Liver (tissue), 8 donors: ENCODE measurements at regions not wholly inside any gene's neighbourhood (a gene's known extent, or its start where the extent isn't known, plus 50 kb on each side); places are given as distances from the start of the nearest gene placed in this dataset.

Experiments used
- DNase-seq: peaks from one replicate; pipeline ENCODE4 v3.0.0-alpha.2; 2017; ENCODE audit warnings: low spot score
- H3K27ac ChIP-seq, 2 donors: one replicate each; pipeline ENCODE4 v1.7.0; 2013; ENCODE audit warnings: inconsistent platforms in 2 of 2, low read length in 2 of 2, control low read depth in 1 of 2, low read depth in 1 of 2, mild to moderate bottlenecking in 1 of 2
- H3K27me3 ChIP-seq, 4 donors: one replicate each; pipeline versions ENCODE4 v1.6.1 to v1.7.0; 2013; ENCODE audit warnings: low read length in 3 of 4, inconsistent platforms in 1 of 4, mild to moderate bottlenecking in 1 of 4, moderate library complexity in 1 of 4; ENCODE audit not compliant: control insufficient read depth in 4 of 4, insufficient read depth in 4 of 4
- H3K36me3 ChIP-seq, 4 donors: one replicate each; pipeline versions ENCODE4 v1.6.1 to v1.7.0; 2013; ENCODE audit warnings: low read length in 3 of 4, mild to moderate bottlenecking in 3 of 4, low read depth in 1 of 4, moderate library complexity in 1 of 4; ENCODE audit not compliant: control insufficient read depth in 4 of 4, insufficient read depth in 3 of 4
- H3K4me1 ChIP-seq, 4 donors: one replicate each; pipeline versions ENCODE4 v1.6.1 to v1.7.0; 2013; ENCODE audit warnings: low read length in 3 of 4, mild to moderate bottlenecking in 3 of 4, moderate library complexity in 1 of 4; ENCODE audit not compliant: control insufficient read depth in 4 of 4, insufficient read depth in 4 of 4
- H3K4me3 ChIP-seq, 3 donors: one replicate each; pipeline versions ENCODE4 v1.6.1 to v1.7.0; 2013; ENCODE audit warnings: low read length in 3 of 3, control low read depth in 1 of 3, low read depth in 1 of 3, mild to moderate bottlenecking in 1 of 3
- H3K9ac ChIP-seq, 2 donors: one replicate each; pipeline ENCODE4 v1.7.0; 2013; ENCODE audit warnings: low read length in 2 of 2, mild to moderate bottlenecking in 2 of 2, moderate library complexity in 2 of 2, control low read depth in 1 of 2, low read depth in 1 of 2
- H3K9me3 ChIP-seq, 4 donors: one replicate each; pipeline versions ENCODE4 v1.6.1 to v1.7.0; 2013; ENCODE audit warnings: low read length in 3 of 4; ENCODE audit not compliant: control insufficient read depth in 4 of 4
- ATF3 ChIP-seq: IDR thresholded peaks from 2 replicates; pipeline ENCODE4 v1.6.1; 2016; ENCODE audit warnings: antibody characterized with exemption
- CTCF ChIP-seq: fragments of 150-350 bp; IDR thresholded peaks from 2 replicates; pipeline ENCODE4 v1.5.1; 2017; ENCODE audit warnings: improper control_type of control experiment, low read depth, low read length; ENCODE audit not compliant: missing input control
- EGR1 ChIP-seq, 2 donors: IDR thresholded peaks; 2 replicates each; pipeline ENCODE4 v1.6.1; 2016 to 2018; ENCODE audit warnings: antibody characterized with exemption in 2 of 2, low read depth in 2 of 2
- FOXA1 ChIP-seq: IDR thresholded peaks from 2 replicates; pipeline ENCODE4 v1.6.1; 2016; ENCODE audit warnings: antibody characterized with exemption
- FOXA2 ChIP-seq: IDR thresholded peaks from 2 replicates; pipeline ENCODE4 v1.6.1; 2016; ENCODE audit warnings: antibody characterized with exemption
- GABPA ChIP-seq, 2 donors: IDR thresholded peaks in 1 of 2; conservative IDR thresholded peaks in 1 of 2; 2 replicates each; pipeline ENCODE4 v1.6.1; 2016; ENCODE audit warnings: antibody characterized with exemption in 2 of 2, mild to moderate bottlenecking in 1 of 2, moderate library complexity in 1 of 2
- HNF4A ChIP-seq, 2 donors: conservative IDR thresholded peaks; 2 replicates each; pipeline ENCODE4 v1.6.1; 2016; ENCODE audit warnings: antibody characterized with exemption in 2 of 2, mild to moderate bottlenecking in 2 of 2
- HNF4G ChIP-seq: IDR thresholded peaks from 2 replicates; pipeline ENCODE4 v1.6.1; 2016; ENCODE audit warnings: antibody characterized with exemption
- JUND ChIP-seq, 2 donors: IDR thresholded peaks; 2 replicates each; pipeline ENCODE4 v1.6.1; 2016; ENCODE audit warnings: antibody characterized with exemption in 2 of 2
- NR2F2 ChIP-seq: IDR thresholded peaks from 2 replicates; pipeline ENCODE4 v1.6.1; 2016; ENCODE audit warnings: antibody characterized with exemption
- RAD21 ChIP-seq, 2 donors: IDR thresholded peaks; 2 replicates each; pipeline ENCODE4 v1.6.1; 2016; ENCODE audit warnings: antibody characterized with exemption in 2 of 2, mild to moderate bottlenecking in 2 of 2
- RXRA ChIP-seq, 2 donors: IDR thresholded peaks; 2 replicates each; pipeline ENCODE4 v1.6.1; 2017 to 2018; ENCODE audit warnings: antibody characterized with exemption in 2 of 2, mild to moderate bottlenecking in 1 of 2
- SP1 ChIP-seq: IDR thresholded peaks from 2 replicates; pipeline ENCODE4 v1.6.1; 2018; ENCODE audit warnings: antibody characterized with exemption, mild to moderate bottlenecking
- YY1 ChIP-seq: IDR thresholded peaks from 2 replicates; pipeline ENCODE4 v1.6.1; 2016; ENCODE audit warnings: antibody characterized with exemption, mild to moderate bottlenecking
- WGBS: extraction: QIAGEN DNeasy Blood & Tissue Kit; methylation state at CpG from one replicate; pipeline ENCODE4 v1.1.7; 2013; 5-methylcytosine and 5-hydroxymethylcytosine counted together
- TF ChIP-seq, protein P1 (sequence below): IDR thresholded peaks from 2 replicates; pipeline ENCODE4 v1.6.1; 2016; ENCODE audit warnings: antibody characterized with exemption
- TF ChIP-seq, protein P2 (sequence below): IDR thresholded peaks from 2 replicates; pipeline ENCODE4 v1.6.1; 2016; ENCODE audit warnings: antibody characterized with exemption, mild to moderate bottlenecking
- TF ChIP-seq, protein P3 (sequence below): IDR thresholded peaks from 2 replicates; pipeline ENCODE4 v1.6.1; 2016; ENCODE audit warnings: antibody characterized with exemption
- donor health status: healthy.
- donor health status: healthy.
- donor health status: healthy.
- donor health status: healthy.
- donor health status: healthy.

DNA sequence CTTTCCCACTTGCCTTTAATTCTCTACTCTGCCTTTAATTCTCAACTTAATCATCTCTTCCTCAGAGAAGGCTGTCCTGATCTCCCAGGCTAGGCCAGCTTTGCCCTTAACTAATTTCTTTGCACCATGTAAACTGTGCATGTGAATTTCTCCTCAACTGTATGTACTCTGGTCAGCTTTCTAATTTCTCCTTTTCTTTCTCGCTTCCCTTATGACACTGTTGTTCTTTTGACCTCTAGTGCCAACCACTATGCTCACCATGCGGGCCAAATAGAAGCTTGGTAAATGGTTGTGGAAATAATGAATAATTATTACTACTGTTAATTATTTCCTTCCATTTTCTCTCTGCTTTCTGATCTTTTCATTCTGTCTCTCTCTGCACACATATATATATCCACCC, 269.0 kb upstream of the CRBN start:
- no peak for DNase-seq
- Histone ChIP-seq H3K9me3 (no peaks in the 10 kb centered on the region), H3K36me3 (no peaks in the 10 kb centered on the region), H3K27ac (no peak overlapping the region), H3K4me3 (no peak overlapping the region), H3K9ac (no peak overlapping the region), H3K4me1 (no peaks in the 10 kb centered on the region), H3K27me3 (no peaks in the 10 kb centered on the region)
- TF ChIP-seq, protein P1, sequence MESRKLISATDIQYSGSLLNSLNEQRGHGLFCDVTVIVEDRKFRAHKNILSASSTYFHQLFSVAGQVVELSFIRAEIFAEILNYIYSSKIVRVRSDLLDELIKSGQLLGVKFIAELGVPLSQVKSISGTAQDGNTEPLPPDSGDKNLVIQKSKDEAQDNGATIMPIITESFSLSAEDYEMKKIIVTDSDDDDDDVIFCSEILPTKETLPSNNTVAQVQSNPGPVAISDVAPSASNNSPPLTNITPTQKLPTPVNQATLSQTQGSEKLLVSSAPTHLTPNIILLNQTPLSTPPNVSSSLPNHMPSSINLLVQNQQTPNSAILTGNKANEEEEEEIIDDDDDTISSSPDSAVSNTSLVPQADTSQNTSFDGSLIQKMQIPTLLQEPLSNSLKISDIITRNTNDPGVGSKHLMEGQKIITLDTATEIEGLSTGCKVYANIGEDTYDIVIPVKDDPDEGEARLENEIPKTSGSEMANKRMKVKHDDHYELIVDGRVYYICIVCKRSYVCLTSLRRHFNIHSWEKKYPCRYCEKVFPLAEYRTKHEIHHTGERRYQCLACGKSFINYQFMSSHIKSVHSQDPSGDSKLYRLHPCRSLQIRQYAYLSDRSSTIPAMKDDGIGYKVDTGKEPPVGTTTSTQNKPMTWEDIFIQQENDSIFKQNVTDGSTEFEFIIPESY: no peak
- TF ChIP-seq JUND (IDR thresholded peaks at IDR 0.05) (no peak), HNF4A (conservative IDR thresholded peaks at IDR 0.05) (no peak), ATF3 (no peak), EGR1 (IDR thresholded peaks at IDR 0.05; ENCODE audit: low read depth in 2 of 2) (no peak), HNF4G (no peak), FOXA2 (no peak), NR2F2 (no peak), YY1 (no peak), FOXA1 (no peak), RAD21 (IDR thresholded peaks at IDR 0.05) (no peak), SP1 (no peak), GABPA (IDR thresholded peaks at IDR 0.05 in 1 of 2, conservative IDR thresholded peaks at IDR 0.05 in 1 of 2) (no peak), RXRA (IDR thresholded peaks at IDR 0.05) (no peak)
- TF ChIP-seq, protein P2, sequence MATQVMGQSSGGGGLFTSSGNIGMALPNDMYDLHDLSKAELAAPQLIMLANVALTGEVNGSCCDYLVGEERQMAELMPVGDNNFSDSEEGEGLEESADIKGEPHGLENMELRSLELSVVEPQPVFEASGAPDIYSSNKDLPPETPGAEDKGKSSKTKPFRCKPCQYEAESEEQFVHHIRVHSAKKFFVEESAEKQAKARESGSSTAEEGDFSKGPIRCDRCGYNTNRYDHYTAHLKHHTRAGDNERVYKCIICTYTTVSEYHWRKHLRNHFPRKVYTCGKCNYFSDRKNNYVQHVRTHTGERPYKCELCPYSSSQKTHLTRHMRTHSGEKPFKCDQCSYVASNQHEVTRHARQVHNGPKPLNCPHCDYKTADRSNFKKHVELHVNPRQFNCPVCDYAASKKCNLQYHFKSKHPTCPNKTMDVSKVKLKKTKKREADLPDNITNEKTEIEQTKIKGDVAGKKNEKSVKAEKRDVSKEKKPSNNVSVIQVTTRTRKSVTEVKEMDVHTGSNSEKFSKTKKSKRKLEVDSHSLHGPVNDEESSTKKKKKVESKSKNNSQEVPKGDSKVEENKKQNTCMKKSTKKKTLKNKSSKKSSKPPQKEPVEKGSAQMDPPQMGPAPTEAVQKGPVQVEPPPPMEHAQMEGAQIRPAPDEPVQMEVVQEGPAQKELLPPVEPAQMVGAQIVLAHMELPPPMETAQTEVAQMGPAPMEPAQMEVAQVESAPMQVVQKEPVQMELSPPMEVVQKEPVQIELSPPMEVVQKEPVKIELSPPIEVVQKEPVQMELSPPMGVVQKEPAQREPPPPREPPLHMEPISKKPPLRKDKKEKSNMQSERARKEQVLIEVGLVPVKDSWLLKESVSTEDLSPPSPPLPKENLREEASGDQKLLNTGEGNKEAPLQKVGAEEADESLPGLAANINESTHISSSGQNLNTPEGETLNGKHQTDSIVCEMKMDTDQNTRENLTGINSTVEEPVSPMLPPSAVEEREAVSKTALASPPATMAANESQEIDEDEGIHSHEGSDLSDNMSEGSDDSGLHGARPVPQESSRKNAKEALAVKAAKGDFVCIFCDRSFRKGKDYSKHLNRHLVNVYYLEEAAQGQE: no peak
- TF ChIP-seq, protein P3, sequence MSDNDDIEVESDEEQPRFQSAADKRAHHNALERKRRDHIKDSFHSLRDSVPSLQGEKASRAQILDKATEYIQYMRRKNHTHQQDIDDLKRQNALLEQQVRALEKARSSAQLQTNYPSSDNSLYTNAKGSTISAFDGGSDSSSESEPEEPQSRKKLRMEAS: no peak
- 80% methylated on average over 2 of the region's 2 CpGs for WGBS

DNA sequence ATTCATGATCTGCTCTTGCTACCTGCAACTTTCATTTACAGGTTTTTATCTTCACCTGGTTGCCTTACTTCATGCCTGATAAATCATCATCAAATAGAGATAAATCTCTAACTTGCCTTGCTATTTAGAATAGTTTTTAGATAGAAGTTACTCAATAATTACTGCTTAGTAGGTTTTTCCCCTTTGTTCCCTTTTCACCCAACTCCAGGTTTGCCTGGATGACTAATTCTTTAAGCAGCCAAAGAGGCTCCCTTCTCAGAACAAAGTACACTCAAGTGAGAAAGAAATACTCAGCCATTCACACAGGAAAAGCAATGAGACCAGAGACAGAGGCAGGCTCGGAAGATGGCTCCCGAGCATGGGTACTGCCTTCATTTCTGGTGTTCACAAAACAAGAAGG, 268.1 kb upstream of the CRBN start:
- no peak for DNase-seq
- 84% methylated on average over 2 of the region's 2 CpGs for WGBS
- Histone ChIP-seq H3K4me3 (no peak overlapping the region), H3K9ac (no peak overlapping the region), H3K27ac (no peak overlapping the region), H3K36me3 (no peaks in the 10 kb centered on the region), H3K27me3 (no peaks in the 10 kb centered on the region), H3K9me3 (no peaks in the 10 kb centered on the region), H3K4me1 (no peaks in the 10 kb centered on the region)
- TF ChIP-seq RAD21 (IDR thresholded peaks at IDR 0.05) (no peak), FOXA2 (no peak), HNF4G (no peak), RXRA (IDR thresholded peaks at IDR 0.05) (no peak), GABPA (IDR thresholded peaks at IDR 0.05 in 1 of 2, conservative IDR thresholded peaks at IDR 0.05 in 1 of 2) (no peak), YY1 (no peak), CTCF (no peak), SP1 (no peak)
- TF ChIP-seq, protein P1: no peak
- TF ChIP-seq, protein P3: no peak
